Esophagus (tissue), 2 donors: ENCODE measurements at regions not wholly inside any gene's neighbourhood (a gene's known extent, or its start where the extent isn't known, plus 50 kb on each side); places are given as distances from the start of the nearest gene placed in this dataset.

Source experiments
- H3K27ac ChIP-seq, 2 donors: one replicate each; pipeline ENCODE4 v1.5.1; 2013; ENCODE audit warnings: low read depth in 2 of 2, mild to moderate bottlenecking in 2 of 2, inconsistent platforms in 1 of 2, low read length in 1 of 2, moderate library complexity in 1 of 2
- H3K27me3 ChIP-seq, 2 donors: one replicate each; pipeline ENCODE4 v1.6.1; 2013; ENCODE audit warnings: low read length in 2 of 2, control low read depth in 1 of 2, mild to moderate bottlenecking in 1 of 2; ENCODE audit not compliant: insufficient read depth in 2 of 2, control insufficient read depth in 1 of 2
- H3K36me3 ChIP-seq, 2 donors: one replicate each; pipeline ENCODE4 v1.6.1; 2013; ENCODE audit warnings: low read length in 1 of 2; ENCODE audit not compliant: control insufficient read depth in 2 of 2, insufficient read depth in 2 of 2
- H3K4me1 ChIP-seq, 2 donors: one replicate each; pipeline ENCODE4 v1.6.1; 2013; ENCODE audit warnings: low read length in 1 of 2; ENCODE audit not compliant: control insufficient read depth in 2 of 2, insufficient read depth in 2 of 2
- H3K4me3 ChIP-seq, 2 donors: one replicate each; pipeline ENCODE4 v1.5.1; 2013; ENCODE audit warnings: low read length in 2 of 2, mild to moderate bottlenecking in 2 of 2, low read depth in 1 of 2, moderate library complexity in 1 of 2
- H3K9me3 ChIP-seq, 2 donors: one replicate each; pipeline ENCODE4 v1.6.1; 2013; ENCODE audit warnings: mild to moderate bottlenecking in 2 of 2, low read depth in 1 of 2, low read length in 1 of 2, moderate library complexity in 1 of 2; ENCODE audit not compliant: control insufficient read depth in 2 of 2, insufficient read depth in 1 of 2
- WGBS, 2 donors: extraction: QIAGEN DNeasy Blood & Tissue Kit; methylation state at CpG; one replicate each; pipeline ENCODE4 v1.1.7; 2013; 5-methylcytosine and 5-hydroxymethylcytosine counted together
- donor health status: healthy with polysubstance abuse.
- donor health status: Bipolar disorder and iron deficiency.

DNA sequence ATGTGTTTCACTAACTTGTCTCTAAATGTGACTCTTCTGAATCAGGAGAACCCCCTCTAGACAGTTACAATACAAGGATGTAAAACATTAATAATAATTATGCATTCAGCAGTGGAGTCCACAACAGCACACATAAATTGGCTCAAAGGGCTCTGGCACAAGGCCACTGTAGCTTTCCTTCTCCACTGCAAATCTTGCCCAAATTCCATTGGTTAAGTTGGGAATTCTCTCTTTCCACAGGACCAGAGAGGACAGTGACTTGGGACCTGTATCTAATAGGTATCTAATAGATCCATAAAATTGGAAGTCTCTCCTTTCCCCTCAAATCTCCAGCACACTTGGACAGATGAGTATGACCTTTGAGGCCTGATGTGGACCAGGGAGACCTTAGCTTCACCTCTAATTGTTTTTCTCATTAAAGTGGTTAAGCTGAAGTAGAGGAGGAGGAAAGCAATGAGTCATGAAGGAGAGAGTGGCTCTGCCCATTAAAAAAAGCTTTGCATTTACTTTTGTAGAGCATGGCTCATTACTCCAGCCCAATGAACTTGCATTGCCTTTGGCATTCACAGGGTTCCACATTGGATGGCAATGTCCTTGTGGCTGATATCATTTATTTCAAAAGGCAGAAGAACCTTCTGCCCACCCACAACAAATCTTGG is 72.3 kb upstream of the SH3RF1 start:
- no peaks in the 10 kb centered on the region for H3K36me3 ChIP-seq
- H3K4me1 ChIP-seq, result no peaks in the 10 kb centered on the region
- no peaks in the 10 kb centered on the region for H3K9me3 ChIP-seq
- H3K27ac ChIP-seq, result no peak overlapping the region
- no peaks in the 10 kb centered on the region for H3K27me3 ChIP-seq
- H3K4me3 ChIP-seq, result no peak overlapping the region

DNA sequence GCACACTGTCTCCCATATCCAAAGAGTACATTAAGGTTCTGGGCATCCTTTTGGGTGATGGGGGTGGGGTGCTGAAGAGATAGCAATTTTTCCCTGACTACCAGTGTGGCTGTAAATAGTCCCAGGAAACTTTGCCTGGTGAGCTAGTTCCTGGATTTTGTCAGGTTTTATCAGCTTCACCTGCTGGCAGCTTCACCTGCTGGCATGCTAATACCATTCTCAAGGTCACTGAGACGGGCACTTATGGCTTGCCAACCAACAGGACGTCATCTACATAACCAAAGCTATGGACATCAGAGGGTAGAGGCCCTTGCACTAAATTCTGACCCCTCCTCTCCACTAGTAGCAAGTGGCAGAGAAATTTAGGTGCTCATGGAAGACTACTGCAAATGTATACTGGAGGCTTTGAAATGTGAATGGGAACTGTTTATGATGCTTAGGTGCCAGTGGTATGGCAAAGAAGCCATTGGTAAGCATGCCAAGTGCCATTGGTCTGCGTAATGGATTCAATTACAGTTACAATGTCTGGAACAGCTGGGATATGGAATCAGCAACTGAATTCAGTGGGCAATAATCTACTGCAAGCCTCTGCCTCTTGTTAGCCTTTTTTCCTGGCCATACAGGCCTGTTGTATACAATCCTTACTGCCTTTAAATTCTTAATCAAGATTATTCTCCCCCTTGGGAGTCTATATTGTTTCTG is 71.6 kb upstream of the SH3RF1 start:
- Histone ChIP-seq H3K4me3 (no peak overlapping the region), H3K27me3 (no peaks in the 10 kb centered on the region), H3K27ac (no peak overlapping the region), H3K9me3 (no peaks in the 10 kb centered on the region), H3K4me1 (no peaks in the 10 kb centered on the region), H3K36me3 (no peaks in the 10 kb centered on the region)
- 72 to 86% methylated on average over 3 of the region's 3 CpGs for WGBS, 2 donors

DNA sequence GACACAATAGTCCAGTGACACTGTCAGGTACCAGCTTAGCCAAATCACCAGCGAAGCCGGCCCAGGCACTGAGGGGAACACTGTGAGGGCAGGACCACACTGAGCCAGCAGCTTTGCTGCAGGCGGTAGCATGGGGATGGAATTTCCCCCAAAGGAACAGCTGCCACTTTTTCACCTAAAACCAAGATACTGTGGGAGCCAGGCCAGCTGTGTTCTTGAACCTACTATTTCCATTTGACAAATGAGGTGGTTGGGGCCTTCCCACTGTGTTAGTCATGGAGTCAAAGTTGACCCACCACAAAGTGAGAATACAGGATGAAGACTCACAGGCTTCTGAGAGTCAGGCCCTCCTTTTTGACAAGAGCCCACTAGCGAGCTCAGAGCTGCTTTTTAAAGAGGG is 70.7 kb upstream of the SH3RF1 start:
- Histone ChIP-seq H3K27ac (no peak overlapping the region), H3K4me3 (no peak overlapping the region), H3K4me1 (no peaks in the 10 kb centered on the region), H3K27me3 (no peaks in the 10 kb centered on the region), H3K9me3 (no peaks in the 10 kb centered on the region), H3K36me3 (no peaks in the 10 kb centered on the region)
- 77 to 86% methylated on average over 4 of the region's 4 CpGs for WGBS, 2 donors

DNA sequence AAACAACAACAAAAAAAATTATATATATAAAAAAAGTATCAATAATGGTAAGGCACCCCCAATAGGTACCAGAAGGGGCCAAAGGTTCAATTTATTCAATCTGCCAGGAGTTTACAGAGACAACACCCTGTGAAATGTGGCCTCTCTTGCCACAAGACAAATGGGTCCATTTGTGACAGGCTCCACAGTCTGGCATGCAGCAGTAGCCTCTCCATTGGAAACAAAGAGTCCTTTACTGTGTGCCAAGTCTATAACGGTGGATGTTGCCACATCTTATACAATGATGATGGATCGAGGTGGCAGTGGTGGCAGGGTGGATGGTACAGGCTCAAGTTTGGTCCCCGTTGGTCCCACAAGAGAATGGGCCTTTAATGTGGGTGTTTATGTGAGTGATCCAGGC is 70.1 kb upstream of the SH3RF1 start:
- no peak overlapping the region for H3K27ac ChIP-seq
- no peaks in the 10 kb centered on the region for H3K4me1 ChIP-seq
- H3K27me3 ChIP-seq, result no peaks in the 10 kb centered on the region
- H3K4me3 ChIP-seq, result no peak overlapping the region
- no peaks in the 10 kb centered on the region for H3K36me3 ChIP-seq
- H3K9me3 ChIP-seq, result no peaks in the 10 kb centered on the region
- WGBS, 2 donors, result 80 to 86% methylated on average over 3 of the region's 3 CpGs

DNA sequence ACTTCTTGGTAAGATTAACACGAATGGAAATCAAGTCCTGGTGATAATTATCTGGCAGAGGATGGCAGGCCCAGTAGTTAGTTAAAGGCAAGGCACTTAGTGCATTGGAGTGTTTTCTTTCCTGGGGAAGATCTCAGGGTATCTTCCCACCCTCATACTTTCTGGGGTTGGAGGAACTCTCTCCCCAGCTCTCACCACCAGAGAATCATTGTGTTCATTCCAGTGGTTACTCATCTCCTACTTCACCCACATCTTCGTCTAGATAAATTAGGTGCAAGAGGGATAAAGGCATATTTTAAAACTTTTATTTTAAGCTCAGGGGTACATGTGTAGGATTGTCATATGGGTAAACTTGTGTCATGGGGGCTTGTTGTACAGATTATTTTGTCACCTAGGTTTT is 67.5 kb upstream of the SH3RF1 start:
- no peak overlapping the region for H3K27ac ChIP-seq
- no peak overlapping the region for H3K4me3 ChIP-seq
- 62 to 87% methylated on average over 2 of the region's 2 CpGs for WGBS, 2 donors
- no peaks in the 10 kb centered on the region for H3K36me3 ChIP-seq
- no peaks in the 10 kb centered on the region for H3K4me1 ChIP-seq
- H3K9me3 ChIP-seq, result no peaks in the 10 kb centered on the region
- no peaks in the 10 kb centered on the region for H3K27me3 ChIP-seq

DNA sequence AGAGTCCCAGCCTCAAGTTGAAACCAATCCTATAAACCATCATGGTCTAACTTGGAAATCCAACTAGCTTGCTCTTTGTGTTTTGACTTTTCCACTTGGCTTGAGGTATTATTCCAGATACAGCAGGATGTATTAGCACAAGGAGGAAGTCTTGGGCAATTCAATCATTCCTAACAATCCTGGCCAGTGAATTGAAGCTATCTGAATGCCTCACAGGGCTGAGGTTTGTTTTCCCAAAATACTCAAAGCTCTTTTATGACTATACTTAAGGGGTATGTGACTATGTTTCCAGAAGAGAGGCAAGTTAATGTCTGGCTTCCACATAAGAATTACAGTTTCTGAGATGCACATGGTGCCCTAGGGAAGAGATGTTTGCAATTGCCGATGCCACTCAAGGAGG is 66.8 kb upstream of the SH3RF1 start:
- no peaks in the 10 kb centered on the region for H3K4me1 ChIP-seq
- no peaks in the 10 kb centered on the region for H3K27me3 ChIP-seq
- no peak overlapping the region for H3K27ac ChIP-seq
- no peaks in the 10 kb centered on the region for H3K9me3 ChIP-seq
- H3K36me3 ChIP-seq, result no peaks in the 10 kb centered on the region
- WGBS, 2 donors, result 94 to 100% methylated on average over 1 of the region's 1 CpG
- H3K4me3 ChIP-seq, result no peak overlapping the region

DNA sequence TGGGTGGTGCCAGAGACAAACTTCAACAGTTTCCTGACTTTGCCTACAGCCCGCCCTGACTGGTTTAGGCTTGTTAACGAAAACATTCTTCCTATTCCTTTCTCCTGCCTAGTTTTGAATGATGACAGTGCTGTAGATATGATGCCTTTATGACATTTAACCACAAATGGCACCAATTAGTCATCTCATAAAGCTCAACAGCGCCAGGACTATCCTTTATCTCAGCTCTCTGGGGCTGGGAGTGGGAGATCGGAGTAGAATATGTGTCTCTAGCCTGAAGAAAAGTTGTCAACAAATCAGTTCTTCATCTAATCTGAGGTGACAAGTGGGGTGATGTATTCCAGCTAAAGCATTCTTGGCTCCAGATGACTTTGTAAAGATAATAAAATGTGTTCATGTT is 64.6 kb upstream of the SH3RF1 start:
- 57 to 68% methylated on average over 4 of the region's 4 CpGs for WGBS, 2 donors
- Histone ChIP-seq H3K27ac (peak overlapping the region in 1 of 2 donors; percentile 55), H3K9me3 (no peaks in the 10 kb centered on the region), H3K4me1 (no peaks in the 10 kb centered on the region), H3K4me3 (no peak overlapping the region), H3K27me3 (no peaks in the 10 kb centered on the region), H3K36me3 (no peaks in the 10 kb centered on the region)

DNA sequence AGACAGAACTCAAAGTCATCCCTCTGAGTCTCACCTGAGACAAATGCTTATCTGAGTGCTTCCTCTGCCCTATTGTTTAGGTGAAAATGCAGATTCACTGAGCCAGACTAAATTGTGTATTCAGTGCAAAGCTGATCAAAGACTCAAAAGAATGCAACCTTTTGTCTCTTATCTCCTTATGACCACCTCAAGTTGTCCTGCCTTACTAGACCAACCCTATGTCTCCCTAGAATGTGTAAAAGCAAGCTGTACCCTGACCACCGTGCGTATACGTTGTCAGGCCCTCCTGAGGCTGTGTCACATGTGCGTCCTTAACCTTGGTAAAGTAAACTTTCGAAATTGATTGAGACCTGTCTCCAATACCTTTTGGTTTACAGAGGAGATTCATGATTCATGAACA is 63.6 kb upstream of the SH3RF1 start:
- no peaks in the 10 kb centered on the region for H3K4me1 ChIP-seq
- no peaks in the 10 kb centered on the region for H3K9me3 ChIP-seq
- H3K4me3 ChIP-seq, result no peak overlapping the region
- H3K27ac ChIP-seq, result peak overlapping the region in 1 of 2 donors; percentile 17
- H3K27me3 ChIP-seq, result no peaks in the 10 kb centered on the region
- 84 to 85% methylated on average over 5 of the region's 5 CpGs for WGBS, 2 donors
- H3K36me3 ChIP-seq, result no peaks in the 10 kb centered on the region

DNA sequence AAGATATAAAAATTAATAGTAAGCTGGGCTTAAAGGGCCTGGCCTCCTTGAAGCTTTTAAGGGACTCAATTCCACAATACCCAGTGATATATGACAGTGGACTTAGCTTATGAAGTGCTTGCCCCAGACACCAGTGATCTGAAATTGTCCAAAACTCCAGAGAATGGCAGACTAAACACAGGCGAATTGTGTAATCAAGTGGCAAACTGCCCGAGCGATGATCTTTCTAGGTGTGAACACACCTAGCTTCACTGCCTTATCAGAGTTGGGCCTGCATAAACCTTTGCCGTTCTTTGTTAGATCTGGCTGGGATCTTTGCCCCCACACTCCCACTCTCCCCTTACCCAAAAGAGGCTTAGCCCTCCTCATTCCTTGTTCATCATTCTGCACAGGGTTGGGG is 62.5 kb upstream of the SH3RF1 start:
- Histone ChIP-seq H3K9me3 (no peaks in the 10 kb centered on the region), H3K27me3 (no peaks in the 10 kb centered on the region), H3K4me1 (no peaks in the 10 kb centered on the region), H3K27ac (no peak overlapping the region), H3K36me3 (no peaks in the 10 kb centered on the region), H3K4me3 (no peak overlapping the region)
- 90 to 95% methylated on average over 4 of the region's 4 CpGs for WGBS, 2 donors

DNA sequence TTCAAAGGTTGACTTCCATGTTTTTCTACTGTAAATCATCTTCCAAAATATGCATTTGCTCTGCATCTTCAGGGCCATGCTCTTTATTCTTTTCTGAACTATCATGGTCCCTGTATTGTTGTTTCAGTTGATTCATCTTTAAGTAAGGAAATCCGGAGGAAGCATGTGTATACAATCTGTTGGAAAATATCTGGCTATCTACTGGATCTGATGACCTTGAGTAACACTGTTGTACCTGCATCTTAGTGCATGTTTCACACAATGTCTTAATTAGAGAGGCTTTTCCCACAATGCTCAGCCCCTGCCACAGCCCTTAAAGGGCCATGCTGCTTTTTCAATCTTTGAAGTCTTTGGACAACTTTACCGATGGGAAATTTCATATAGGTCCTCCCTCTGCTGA is 61.8 kb upstream of the SH3RF1 start:
- no peak overlapping the region for H3K4me3 ChIP-seq
- no peak overlapping the region for H3K27ac ChIP-seq
- no peaks in the 10 kb centered on the region for H3K9me3 ChIP-seq
- WGBS, 2 donors, result 80 to 81% methylated on average over 2 of the region's 2 CpGs
- H3K36me3 ChIP-seq, result no peaks in the 10 kb centered on the region
- no peaks in the 10 kb centered on the region for H3K27me3 ChIP-seq
- H3K4me1 ChIP-seq, result no peaks in the 10 kb centered on the region
